Ascending aorta (tissue), 2 donors: ENCODE measurements at regions not wholly inside any gene's neighbourhood (a gene's known extent, or its start where the extent isn't known, plus 50 kb on each side); places are given as distances from the start of the nearest gene placed in this dataset.

Source experiments
- DNase-seq, 2 donors: peaks; one replicate each; pipeline ENCODE4 v3.0.0-alpha.2; 2019; ENCODE audit warnings: low spot score in 2 of 2
- H3K27ac ChIP-seq, 2 donors: fragments of 200-600 bp; sonication (generic); one replicate each; pipeline ENCODE4 v1.5.1; 2016 to 2017; ENCODE audit warnings: mild to moderate bottlenecking in 1 of 2
- H3K27me3 ChIP-seq: fragments of 200-600 bp; sonication (generic); one replicate; pipeline ENCODE4 v1.5.1; 2017
- H3K36me3 ChIP-seq, 2 donors: fragments of 200-600 bp; sonication (generic); one replicate each; pipeline ENCODE4 v1.5.1; 2016
- H3K4me1 ChIP-seq, 2 donors: fragments of 200-600 bp; sonication (generic); one replicate each; pipeline ENCODE4 v1.5.1; 2016 to 2017; ENCODE audit warnings: mild to moderate bottlenecking in 1 of 2
- H3K4me3 ChIP-seq, 2 donors: fragments of 200-600 bp; sonication (generic); one replicate each; pipeline ENCODE4 v1.5.1; 2016 to 2017; ENCODE audit warnings: mild to moderate bottlenecking in 1 of 2
- H3K9me3 ChIP-seq, 2 donors: fragments of 200-600 bp; sonication (generic); one replicate each; pipeline ENCODE4 v1.5.1; 2016
- intact Hi-C: fragments of 100-400 bp; cut with DNase I; formaldehyde crosslinking; loops from one replicate; pipeline ENCODE4 v1.15.1; 2023
- TF ChIP-seq, protein P1 (sequence below), 3 experiments: fragments of 200-600 bp in 2 of 3; fragments of 450-650 bp in 1 of 3; sonication (generic) in 2 of 3; IDR thresholded peaks; one replicate each; pipeline ENCODE4 v1.5.1; 2016 to 2019; ENCODE audit warnings: antibody characterized with exemption in 3 of 3, mild to moderate bottlenecking in 1 of 3, moderate library complexity in 1 of 3

DNA sequence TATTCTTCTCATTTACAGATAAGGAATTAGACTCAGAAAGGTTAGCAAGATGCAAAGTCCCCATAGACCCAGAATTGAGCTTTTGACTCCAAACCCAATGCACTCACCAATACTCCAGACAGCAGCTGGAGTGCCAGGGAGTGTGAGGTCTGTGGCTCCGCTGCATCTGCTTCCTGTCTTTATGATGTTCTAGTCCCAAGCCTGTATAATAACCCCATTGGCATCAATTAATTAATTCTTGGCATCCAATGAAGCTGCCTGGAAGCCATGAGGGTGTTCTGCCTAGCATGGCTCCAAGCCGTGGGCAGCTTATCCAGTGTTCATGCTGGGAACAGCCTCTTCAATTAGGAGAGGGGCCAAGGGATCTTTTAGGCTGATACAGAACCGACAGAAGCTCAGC is 188.7 kb downstream of the GIPC2 start:
- no peaks in the 10 kb centered on the region for H3K36me3 ChIP-seq
- no peaks in the 10 kb centered on the region for H3K27me3 ChIP-seq
- DNase-seq, result no peak
- intact Hi-C loops, result no loop called here
- TF ChIP-seq, protein P1, sequence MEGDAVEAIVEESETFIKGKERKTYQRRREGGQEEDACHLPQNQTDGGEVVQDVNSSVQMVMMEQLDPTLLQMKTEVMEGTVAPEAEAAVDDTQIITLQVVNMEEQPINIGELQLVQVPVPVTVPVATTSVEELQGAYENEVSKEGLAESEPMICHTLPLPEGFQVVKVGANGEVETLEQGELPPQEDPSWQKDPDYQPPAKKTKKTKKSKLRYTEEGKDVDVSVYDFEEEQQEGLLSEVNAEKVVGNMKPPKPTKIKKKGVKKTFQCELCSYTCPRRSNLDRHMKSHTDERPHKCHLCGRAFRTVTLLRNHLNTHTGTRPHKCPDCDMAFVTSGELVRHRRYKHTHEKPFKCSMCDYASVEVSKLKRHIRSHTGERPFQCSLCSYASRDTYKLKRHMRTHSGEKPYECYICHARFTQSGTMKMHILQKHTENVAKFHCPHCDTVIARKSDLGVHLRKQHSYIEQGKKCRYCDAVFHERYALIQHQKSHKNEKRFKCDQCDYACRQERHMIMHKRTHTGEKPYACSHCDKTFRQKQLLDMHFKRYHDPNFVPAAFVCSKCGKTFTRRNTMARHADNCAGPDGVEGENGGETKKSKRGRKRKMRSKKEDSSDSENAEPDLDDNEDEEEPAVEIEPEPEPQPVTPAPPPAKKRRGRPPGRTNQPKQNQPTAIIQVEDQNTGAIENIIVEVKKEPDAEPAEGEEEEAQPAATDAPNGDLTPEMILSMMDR (IDR thresholded peaks at IDR 0.05), result no peak
- H3K4me1 ChIP-seq, result no peaks in the 10 kb centered on the region
- no peak overlapping the region for H3K4me3 ChIP-seq
- no peaks in the 10 kb centered on the region for H3K9me3 ChIP-seq
- no peak overlapping the region for H3K27ac ChIP-seq

DNA sequence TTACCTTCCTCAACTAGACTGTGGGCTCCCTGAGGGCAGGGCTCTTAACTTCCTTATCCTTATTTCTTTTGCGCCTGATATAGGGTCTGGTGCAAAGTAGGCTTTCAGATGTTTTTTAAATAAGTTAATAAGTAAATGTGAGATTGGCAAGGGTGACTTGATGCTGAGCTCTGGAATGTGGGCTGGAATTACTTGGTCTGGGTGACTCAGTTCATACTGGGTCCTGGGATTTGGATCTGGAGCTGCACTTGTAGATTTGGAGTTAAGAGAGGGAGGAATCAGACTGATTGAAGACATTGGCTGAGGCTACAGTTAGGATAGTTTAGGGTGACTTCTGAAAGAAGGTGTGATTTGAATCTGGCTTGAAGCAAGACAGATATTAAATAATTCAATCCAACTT is 190.9 kb downstream of the GIPC2 start:
- Histone ChIP-seq H3K27me3 (no peaks in the 10 kb centered on the region), H3K36me3 (no peaks in the 10 kb centered on the region), H3K9me3 (no peaks in the 10 kb centered on the region), H3K4me3 (no peak overlapping the region), H3K4me1 (no peaks in the 10 kb centered on the region), H3K27ac (no peak overlapping the region)
- intact Hi-C loops, result no loop called here
- no peak for DNase-seq
- TF ChIP-seq, protein P1 (IDR thresholded peaks at IDR 0.05), result no peak

DNA sequence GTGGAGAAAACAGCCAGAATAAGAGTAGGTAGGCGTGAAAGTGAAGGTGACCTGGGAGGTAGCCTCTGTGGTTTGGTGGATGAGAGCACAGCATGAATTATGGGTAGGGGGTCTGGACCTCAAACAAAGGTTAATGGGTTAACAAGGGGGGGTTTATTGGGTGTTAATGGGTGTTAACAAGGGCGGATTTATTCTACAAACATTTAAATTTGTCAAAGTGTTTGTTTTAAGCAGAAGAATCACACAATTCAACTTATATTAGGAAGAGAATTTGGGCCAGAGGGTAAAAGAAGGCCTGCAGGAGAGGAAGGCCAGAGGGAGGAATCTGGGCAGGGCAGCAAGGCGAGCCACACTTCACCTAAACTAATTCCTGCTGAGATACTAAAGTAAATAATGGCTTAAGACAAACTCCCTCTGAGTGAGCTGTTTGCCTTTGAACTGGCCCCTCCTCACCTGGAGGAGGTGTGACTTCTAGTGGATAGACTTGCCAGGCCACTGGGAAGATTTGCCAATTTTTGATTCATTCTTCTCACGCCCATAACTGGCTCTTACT is 191.7 kb downstream of the GIPC2 start:
- H3K27ac ChIP-seq, result no peak overlapping the region
- intact Hi-C loops, result no loop called here
- no peaks in the 10 kb centered on the region for H3K27me3 ChIP-seq
- DNase-seq, result no peak
- no peaks in the 10 kb centered on the region for H3K4me1 ChIP-seq
- H3K9me3 ChIP-seq, result no peaks in the 10 kb centered on the region
- H3K36me3 ChIP-seq, result no peaks in the 10 kb centered on the region
- H3K4me3 ChIP-seq, result no peak overlapping the region
- TF ChIP-seq, protein P1 (IDR thresholded peaks at IDR 0.05), result no peak

DNA sequence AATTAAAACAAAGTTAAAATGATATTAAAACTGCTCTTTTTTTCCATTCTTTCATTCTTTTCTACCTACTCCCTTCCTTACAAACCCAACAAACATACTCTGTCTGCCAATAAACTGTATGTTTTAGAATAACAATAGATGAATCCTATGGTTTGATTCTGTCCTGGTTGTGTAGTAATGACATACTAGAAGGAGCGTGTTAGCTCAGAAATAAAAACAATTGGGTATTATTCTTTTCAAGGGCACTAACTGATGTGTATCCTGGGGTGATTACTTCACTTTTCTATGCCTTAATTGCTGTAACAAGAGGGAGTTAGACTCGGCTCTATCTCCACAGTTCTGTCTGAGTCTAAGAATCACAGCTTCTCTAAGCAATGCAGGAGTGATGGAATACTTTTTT is 194.4 kb downstream of the GIPC2 start:
- no peaks in the 10 kb centered on the region for H3K27me3 ChIP-seq
- intact Hi-C loops, result no loop called here
- no peak overlapping the region for H3K4me3 ChIP-seq
- DNase-seq, result no peak
- no peaks in the 10 kb centered on the region for H3K4me1 ChIP-seq
- no peak overlapping the region for H3K27ac ChIP-seq
- no peaks in the 10 kb centered on the region for H3K36me3 ChIP-seq
- TF ChIP-seq, protein P1 (IDR thresholded peaks at IDR 0.05), result no peak
- H3K9me3 ChIP-seq, result no peaks in the 10 kb centered on the region

DNA sequence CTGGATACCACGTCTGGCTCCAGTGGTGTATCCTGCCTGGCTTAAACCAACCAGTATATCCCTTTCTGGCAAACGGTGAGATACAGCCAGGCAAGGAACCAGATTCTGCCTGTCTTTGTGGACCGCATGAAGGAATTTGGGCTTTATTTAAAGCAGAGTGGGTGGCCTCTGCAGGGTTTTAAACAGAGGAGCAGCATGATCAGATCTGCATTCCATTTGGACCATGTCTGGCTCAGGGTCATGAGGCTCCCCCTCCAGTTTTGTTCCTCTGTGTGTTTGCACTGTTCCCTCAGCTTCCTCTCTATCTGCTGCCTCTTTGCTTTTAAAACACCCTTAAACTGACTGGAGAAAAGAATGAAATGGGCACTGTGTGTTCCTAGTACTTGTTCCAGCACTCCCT is 195.0 kb downstream of the GIPC2 start:
- TF ChIP-seq, protein P1 (IDR thresholded peaks at IDR 0.05), result no peak
- no peaks in the 10 kb centered on the region for H3K9me3 ChIP-seq
- intact Hi-C loops, result no loop called here
- H3K36me3 ChIP-seq, result no peaks in the 10 kb centered on the region
- H3K27ac ChIP-seq, result no peak overlapping the region
- no peak for DNase-seq
- no peak overlapping the region for H3K4me3 ChIP-seq
- no peaks in the 10 kb centered on the region for H3K27me3 ChIP-seq
- no peaks in the 10 kb centered on the region for H3K4me1 ChIP-seq

DNA sequence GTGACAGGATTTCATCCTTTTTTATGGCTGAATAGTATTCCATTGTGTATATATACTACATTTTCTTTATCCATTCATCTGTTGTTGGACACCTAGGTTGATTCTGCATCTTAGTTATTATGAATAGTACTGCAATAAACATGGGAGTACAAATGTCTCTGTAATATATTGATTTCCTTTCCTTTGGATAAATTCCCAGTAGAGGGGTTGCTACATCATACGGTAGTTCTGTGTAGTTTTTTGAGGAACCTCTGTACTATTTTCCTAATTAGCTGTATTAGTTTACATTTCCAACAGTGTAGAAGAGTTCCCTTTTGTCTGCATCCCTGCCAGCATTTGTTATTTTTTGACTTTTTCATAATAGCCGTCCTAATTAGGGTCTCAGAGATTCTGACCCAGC is 201.3 kb downstream of the GIPC2 start:
- H3K4me1 ChIP-seq, result no peaks in the 10 kb centered on the region
- H3K36me3 ChIP-seq, result no peaks in the 10 kb centered on the region
- no peaks in the 10 kb centered on the region for H3K27me3 ChIP-seq
- intact Hi-C loops, result no loop called here
- H3K27ac ChIP-seq, result no peak overlapping the region
- TF ChIP-seq, protein P1 (IDR thresholded peaks at IDR 0.05), result no peak
- DNase-seq, result no peak
- H3K4me3 ChIP-seq, result no peak overlapping the region
- H3K9me3 ChIP-seq, result no peaks in the 10 kb centered on the region
